PFSK-1 (cell line): ENCODE measurements at regions not wholly inside any gene's neighbourhood (a gene's known extent, or its start where the extent isn't known, plus 50 kb on each side); places are given as distances from the start of the nearest gene placed in this dataset.

Source experiments
- POLR2AphosphoS5 ChIP-seq: IDR thresholded peaks from 2 replicates; pipeline ENCODE4 v1.6.1; 2012; ENCODE audit warnings: low read depth, mild to moderate bottlenecking, control low read depth, low read length, moderate library complexity
- TAF1 ChIP-seq: IDR thresholded peaks from 2 replicates; pipeline ENCODE4 v1.6.1; 2012; ENCODE audit warnings: low read length, control low read depth, borderline replicate concordance; ENCODE audit not compliant: insufficient read depth
- TF ChIP-seq, protein P1 (sequence below), 2 experiments: IDR thresholded peaks; 2 replicates each; pipeline versions ENCODE4 v1.6.1 to v1.8.0; 2011 to 2012; ENCODE audit warnings: low read depth in 2 of 2, low read length in 2 of 2, control low read depth in 1 of 2, inconsistent platforms in 1 of 2, mild to moderate bottlenecking in 1 of 2, moderate library complexity in 1 of 2; ENCODE audit not compliant: insufficient read depth in 1 of 2

DNA sequence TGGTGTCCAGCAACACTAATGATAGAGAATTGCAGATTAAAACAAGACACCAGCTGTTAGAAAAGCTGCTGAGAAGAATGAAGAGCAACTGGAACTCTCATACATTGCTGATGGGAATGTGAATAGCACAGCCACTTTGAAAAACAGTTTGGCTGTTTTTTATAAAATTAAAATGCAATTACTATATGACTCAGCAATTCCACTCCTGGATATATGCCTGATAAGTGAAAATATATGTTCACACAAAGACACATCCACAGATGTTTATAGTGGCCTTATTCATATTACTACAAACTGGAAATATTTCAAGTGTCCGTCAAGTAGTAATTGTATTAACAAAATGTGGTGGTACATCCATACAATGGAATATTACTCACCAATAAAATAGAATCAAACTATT is 99.7 kb upstream of the HAO2 start:
- TF ChIP-seq TAF1 (no peak), POLR2AphosphoS5 (no peak)
- TF ChIP-seq, protein P1, sequence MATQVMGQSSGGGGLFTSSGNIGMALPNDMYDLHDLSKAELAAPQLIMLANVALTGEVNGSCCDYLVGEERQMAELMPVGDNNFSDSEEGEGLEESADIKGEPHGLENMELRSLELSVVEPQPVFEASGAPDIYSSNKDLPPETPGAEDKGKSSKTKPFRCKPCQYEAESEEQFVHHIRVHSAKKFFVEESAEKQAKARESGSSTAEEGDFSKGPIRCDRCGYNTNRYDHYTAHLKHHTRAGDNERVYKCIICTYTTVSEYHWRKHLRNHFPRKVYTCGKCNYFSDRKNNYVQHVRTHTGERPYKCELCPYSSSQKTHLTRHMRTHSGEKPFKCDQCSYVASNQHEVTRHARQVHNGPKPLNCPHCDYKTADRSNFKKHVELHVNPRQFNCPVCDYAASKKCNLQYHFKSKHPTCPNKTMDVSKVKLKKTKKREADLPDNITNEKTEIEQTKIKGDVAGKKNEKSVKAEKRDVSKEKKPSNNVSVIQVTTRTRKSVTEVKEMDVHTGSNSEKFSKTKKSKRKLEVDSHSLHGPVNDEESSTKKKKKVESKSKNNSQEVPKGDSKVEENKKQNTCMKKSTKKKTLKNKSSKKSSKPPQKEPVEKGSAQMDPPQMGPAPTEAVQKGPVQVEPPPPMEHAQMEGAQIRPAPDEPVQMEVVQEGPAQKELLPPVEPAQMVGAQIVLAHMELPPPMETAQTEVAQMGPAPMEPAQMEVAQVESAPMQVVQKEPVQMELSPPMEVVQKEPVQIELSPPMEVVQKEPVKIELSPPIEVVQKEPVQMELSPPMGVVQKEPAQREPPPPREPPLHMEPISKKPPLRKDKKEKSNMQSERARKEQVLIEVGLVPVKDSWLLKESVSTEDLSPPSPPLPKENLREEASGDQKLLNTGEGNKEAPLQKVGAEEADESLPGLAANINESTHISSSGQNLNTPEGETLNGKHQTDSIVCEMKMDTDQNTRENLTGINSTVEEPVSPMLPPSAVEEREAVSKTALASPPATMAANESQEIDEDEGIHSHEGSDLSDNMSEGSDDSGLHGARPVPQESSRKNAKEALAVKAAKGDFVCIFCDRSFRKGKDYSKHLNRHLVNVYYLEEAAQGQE (IDR thresholded peaks at IDR 0.05; ENCODE audit: insufficient read depth in 1 of 2, low read depth in 2 of 2, low read length in 2 of 2) = no peak
